CD14-positive monocyte (primary cell): ENCODE measurements at regions not wholly inside any gene's neighbourhood (a gene's known extent, or its start where the extent isn't known, plus 50 kb on each side); places are given as distances from the start of the nearest gene placed in this dataset.
A peak's percentile ranks its signal among the peaks of the same experiment; 100 is the strongest.

Experiments
- DNase-seq, 3 donors: peaks; one replicate each; pipeline ENCODE4 v3.0.0-alpha.2; 2011 to 2022
- H2AFZ ChIP-seq: 2 replicates; pipeline ENCODE4 v1.6.0; 2012; ENCODE audit warnings: mild to moderate bottlenecking, low read depth, low read length, inconsistent platforms; ENCODE audit not compliant: insufficient read depth, poor library complexity, severe bottlenecking
- H3K27ac ChIP-seq, 2 donors: 1 replicate in 1 of 2; 2 replicates in 1 of 2; pipeline ENCODE4 v1.5.1; 2012 to 2013; ENCODE audit warnings: low read length in 2 of 2, control low read depth in 1 of 2, inconsistent platforms in 1 of 2, low read depth in 1 of 2, mild to moderate bottlenecking in 1 of 2
- H3K27me3 ChIP-seq, 2 donors: one replicate each; pipeline versions ENCODE4 v1.6.0 to v1.6.1; 2011 to 2013; ENCODE audit warnings: low read length in 2 of 2; ENCODE audit not compliant: control insufficient read depth in 2 of 2, insufficient read depth in 2 of 2
- H3K36me3 ChIP-seq, 2 donors: replicated peaks in 1 of 2; 1 replicate in 1 of 2; 2 replicates in 1 of 2; pipeline versions ENCODE4 v1.5.1 to v1.6.1; 2012 to 2013; ENCODE audit warnings: low read length in 2 of 2, control low read depth in 1 of 2, inconsistent platforms in 1 of 2, mild to moderate bottlenecking in 1 of 2; ENCODE audit not compliant: insufficient read depth in 2 of 2, control insufficient read depth in 1 of 2
- H3K4me1 ChIP-seq, 2 donors: 1 replicate in 1 of 2; 2 replicates in 1 of 2; pipeline versions ENCODE4 v1.5.1 to v1.6.1; 2012 to 2013; ENCODE audit warnings: low read length in 2 of 2, control low read depth in 1 of 2, inconsistent platforms in 1 of 2, mild to moderate bottlenecking in 1 of 2, moderate library complexity in 1 of 2; ENCODE audit not compliant: insufficient read depth in 2 of 2, control insufficient read depth in 1 of 2
- H3K4me2 ChIP-seq: replicated peaks from 2 replicates; pipeline ENCODE3; 2012; ENCODE audit warnings: low read length, moderate library complexity, mild to moderate bottlenecking; ENCODE audit not compliant: poor library complexity, severe bottlenecking; ENCODE audit errors: extremely low read depth
- H3K4me3 ChIP-seq, 3 experiments: fragments of 200-600 bp in 1 of 3; sonication (generic) in 1 of 3; replicated peaks in 1 of 3; 1 replicate in 2 of 3; 2 replicates in 1 of 3; pipeline ENCODE4 v1.5.1; 2011 to 2013; ENCODE audit warnings: low read length in 3 of 3, mild to moderate bottlenecking in 3 of 3, control low read depth in 2 of 3, low read depth in 2 of 3, inconsistent platforms in 1 of 3, moderate library complexity in 1 of 3
- H3K79me2 ChIP-seq: 2 replicates; pipeline ENCODE4 v1.6.0; 2012; ENCODE audit warnings: mild to moderate bottlenecking, control low read depth, inconsistent platforms, low read length, moderate library complexity; ENCODE audit not compliant: insufficient read depth
- H3K9ac ChIP-seq: 2 replicates; pipeline ENCODE4 v1.6.0; 2017; ENCODE audit warnings: low read length, mild to moderate bottlenecking; ENCODE audit not compliant: insufficient read depth, poor library complexity, severe bottlenecking
- H3K9me3 ChIP-seq, 2 donors: replicated peaks in 1 of 2; 1 replicate in 1 of 2; 2 replicates in 1 of 2; pipeline versions ENCODE4 v1.5.1 to v1.6.1; 2012 to 2013; ENCODE audit warnings: low read length in 2 of 2, control low read depth in 1 of 2; ENCODE audit not compliant: control insufficient read depth in 1 of 2, insufficient read depth in 1 of 2
- H4K20me1 ChIP-seq: 2 replicates; pipeline ENCODE4 v1.6.0; 2012; ENCODE audit warnings: mild to moderate bottlenecking, low read length, control low read depth, moderate library complexity; ENCODE audit not compliant: insufficient read depth
- H3K27ac Mint-ChIP-seq, 7 donors: one replicate each; pipeline ENCODE4 v1.8.0; 2020; ENCODE audit warnings: mild to moderate bottlenecking in 7 of 7, mixed read lengths in 7 of 7, moderate library complexity in 6 of 7, inconsistent platforms in 2 of 7
- H3K27me3 Mint-ChIP-seq, 3 donors: one replicate each; pipeline ENCODE4 v1.8.0; 2021 to 2022; ENCODE audit warnings: low read depth in 3 of 3, mild to moderate bottlenecking in 3 of 3, mixed read lengths in 3 of 3, moderate library complexity in 3 of 3, inconsistent platforms in 1 of 3
- H3K36me3 Mint-ChIP-seq, 2 donors: one replicate each; pipeline ENCODE4 v1.8.0; 2020; ENCODE audit warnings: mixed read lengths in 2 of 2, inconsistent platforms in 1 of 2, mild to moderate bottlenecking in 1 of 2
- H3K4me1 Mint-ChIP-seq: one replicate; pipeline ENCODE4 v1.8.0; 2020; ENCODE audit warnings: mild to moderate bottlenecking, mixed read lengths
- H3K4me3 Mint-ChIP-seq, 2 donors: one replicate each; pipeline ENCODE4 v1.8.0; 2020; ENCODE audit warnings: mild to moderate bottlenecking in 2 of 2, mixed read lengths in 2 of 2, moderate library complexity in 1 of 2
- H3K9me3 Mint-ChIP-seq, 7 donors: one replicate each; pipeline ENCODE4 v1.8.0; 2020 to 2022; ENCODE audit warnings: mixed read lengths in 7 of 7, mild to moderate bottlenecking in 6 of 7, moderate library complexity in 6 of 7, inconsistent platforms in 2 of 7
- WGBS: methylation state at CpG from one replicate; pipeline ENCODE4 v1.1.5; 2013; ENCODE audit warnings: missing lambda C conversion rate; ENCODE audit not compliant: insufficient coverage; 5-methylcytosine and 5-hydroxymethylcytosine counted together
- intact Hi-C, 2 donors: fragments of 100-400 bp; cut with micrococcal nuclease; formaldehyde crosslinking; loops; one replicate each; pipeline versions ENCODE4 v1.15.0 to v1.15.1; 2023
- TF ChIP-seq, protein P1 (sequence below): fragments of 200-600 bp; IDR thresholded peaks from one replicate; pipeline ENCODE4 v1.8.0; 2022; ENCODE audit warnings: antibody characterized with exemption, mild to moderate bottlenecking

GRCh38 chr9:16318516-16319060 lies 551.9 kb downstream of the BNC2 start:
- no peaks in the 10 kb centered on the region for H3K27me3 ChIP-seq
- Mint-ChIP-seq H3K4me1 (peaks cover 9% of the 10 kb centered on the region), H3K9me3 (peaks cover 0 to 3% (median 0%) of the 10 kb centered on the region in 7 donors), H3K4me3 (no peak overlapping the region), H3K36me3 (no peaks in the 10 kb centered on the region), H3K27me3 (peaks cover 2 to 6% (median 4%) of the 10 kb centered on the region in 3 donors), H3K27ac (no peak overlapping the region)
- no peaks in the 10 kb centered on the region for H3K9me3 ChIP-seq
- TF ChIP-seq, protein P1, sequence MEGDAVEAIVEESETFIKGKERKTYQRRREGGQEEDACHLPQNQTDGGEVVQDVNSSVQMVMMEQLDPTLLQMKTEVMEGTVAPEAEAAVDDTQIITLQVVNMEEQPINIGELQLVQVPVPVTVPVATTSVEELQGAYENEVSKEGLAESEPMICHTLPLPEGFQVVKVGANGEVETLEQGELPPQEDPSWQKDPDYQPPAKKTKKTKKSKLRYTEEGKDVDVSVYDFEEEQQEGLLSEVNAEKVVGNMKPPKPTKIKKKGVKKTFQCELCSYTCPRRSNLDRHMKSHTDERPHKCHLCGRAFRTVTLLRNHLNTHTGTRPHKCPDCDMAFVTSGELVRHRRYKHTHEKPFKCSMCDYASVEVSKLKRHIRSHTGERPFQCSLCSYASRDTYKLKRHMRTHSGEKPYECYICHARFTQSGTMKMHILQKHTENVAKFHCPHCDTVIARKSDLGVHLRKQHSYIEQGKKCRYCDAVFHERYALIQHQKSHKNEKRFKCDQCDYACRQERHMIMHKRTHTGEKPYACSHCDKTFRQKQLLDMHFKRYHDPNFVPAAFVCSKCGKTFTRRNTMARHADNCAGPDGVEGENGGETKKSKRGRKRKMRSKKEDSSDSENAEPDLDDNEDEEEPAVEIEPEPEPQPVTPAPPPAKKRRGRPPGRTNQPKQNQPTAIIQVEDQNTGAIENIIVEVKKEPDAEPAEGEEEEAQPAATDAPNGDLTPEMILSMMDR: no peak
- 96% methylated on average over 19 of the region's 20 CpGs for WGBS
- intact Hi-C loops: no loop called here
- H4K20me1 ChIP-seq: no peaks in the 10 kb centered on the region
- H3K36me3 ChIP-seq: no peaks in the 10 kb centered on the region
- H2AFZ ChIP-seq: no peak overlapping the region
- no peak overlapping the region for H3K9ac ChIP-seq
- no peak overlapping the region for H3K27ac ChIP-seq
- H3K4me2 ChIP-seq: no peak overlapping the region
- no peak overlapping the region for H3K4me3 ChIP-seq
- DNase-seq: no peak
- no peaks in the 10 kb centered on the region for H3K79me2 ChIP-seq
- peaks cover 6 to 11% of the 10 kb centered on the region in 2 donors for H3K4me1 ChIP-seq

GRCh38 chr9:16319646-16320045 lies 550.8 kb downstream of the BNC2 start:
- TF ChIP-seq, protein P1: no peak
- Histone ChIP-seq H3K9me3 (no peaks in the 10 kb centered on the region), H3K27me3 (no peaks in the 10 kb centered on the region), H3K79me2 (no peaks in the 10 kb centered on the region), H3K4me3 (no peak overlapping the region), H3K4me1 (peaks cover 6 to 11% of the 10 kb centered on the region in 2 donors), H3K4me2 (no peak overlapping the region), H3K9ac (no peak overlapping the region), H3K36me3 (no peaks in the 10 kb centered on the region), H2AFZ (no peak overlapping the region), H3K27ac (no peak overlapping the region), H4K20me1 (no peaks in the 10 kb centered on the region)
- intact Hi-C loops: no loop called here
- WGBS: 96% methylated on average over 2 of the region's 3 CpGs
- DNase-seq: no peak
- Mint-ChIP-seq H3K9me3 (peaks cover 0 to 3% (median 0%) of the 10 kb centered on the region in 7 donors), H3K36me3 (no peaks in the 10 kb centered on the region), H3K4me1 (peaks cover 9% of the 10 kb centered on the region), H3K27me3 (peaks cover 2 to 6% (median 2%) of the 10 kb centered on the region in 3 donors), H3K4me3 (no peak overlapping the region), H3K27ac (peak overlapping the region in 1 of 7 donors; percentile 19)
